ENCODE measurements at regions not wholly inside any gene's neighbourhood (a gene's known extent, or its start where the extent isn't known, plus 50 kb on each side); places are given as distances from the start of the nearest gene placed in this dataset.

DNA sequence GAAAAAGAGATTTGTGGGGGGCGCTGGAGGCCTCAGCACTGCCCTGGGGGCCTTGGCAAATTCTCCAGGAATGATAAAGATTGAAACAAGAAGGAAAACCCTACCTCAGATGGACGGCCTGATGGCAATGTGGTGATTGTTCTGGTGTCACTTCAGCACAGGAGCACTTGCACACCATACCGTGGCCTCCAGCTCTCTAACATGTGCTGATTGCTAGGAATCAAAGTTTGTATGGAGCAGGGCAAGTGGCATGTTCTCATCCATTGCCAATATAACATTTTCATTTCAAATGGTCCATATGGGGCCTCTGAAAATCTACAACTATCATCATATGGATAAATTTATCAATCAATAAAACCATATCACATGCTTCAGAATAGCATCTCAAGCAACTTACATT lies 253.0 kb downstream of the DEPDC1B start:
- TF ChIP-seq, protein P1, sequence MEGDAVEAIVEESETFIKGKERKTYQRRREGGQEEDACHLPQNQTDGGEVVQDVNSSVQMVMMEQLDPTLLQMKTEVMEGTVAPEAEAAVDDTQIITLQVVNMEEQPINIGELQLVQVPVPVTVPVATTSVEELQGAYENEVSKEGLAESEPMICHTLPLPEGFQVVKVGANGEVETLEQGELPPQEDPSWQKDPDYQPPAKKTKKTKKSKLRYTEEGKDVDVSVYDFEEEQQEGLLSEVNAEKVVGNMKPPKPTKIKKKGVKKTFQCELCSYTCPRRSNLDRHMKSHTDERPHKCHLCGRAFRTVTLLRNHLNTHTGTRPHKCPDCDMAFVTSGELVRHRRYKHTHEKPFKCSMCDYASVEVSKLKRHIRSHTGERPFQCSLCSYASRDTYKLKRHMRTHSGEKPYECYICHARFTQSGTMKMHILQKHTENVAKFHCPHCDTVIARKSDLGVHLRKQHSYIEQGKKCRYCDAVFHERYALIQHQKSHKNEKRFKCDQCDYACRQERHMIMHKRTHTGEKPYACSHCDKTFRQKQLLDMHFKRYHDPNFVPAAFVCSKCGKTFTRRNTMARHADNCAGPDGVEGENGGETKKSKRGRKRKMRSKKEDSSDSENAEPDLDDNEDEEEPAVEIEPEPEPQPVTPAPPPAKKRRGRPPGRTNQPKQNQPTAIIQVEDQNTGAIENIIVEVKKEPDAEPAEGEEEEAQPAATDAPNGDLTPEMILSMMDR (IDR thresholded peaks at IDR 0.05; ENCODE audit: poor library complexity) = no peak
- TF ChIP-seq EZH2 (IDR thresholded peaks at IDR 0.05; ENCODE audit: borderline replicate concordance) = no peak
- TF ChIP-seq EZH2phosphoT487 (IDR thresholded peaks at IDR 0.05; ENCODE audit: low read depth, severe bottlenecking, unreplicated experiment) = no peak
